ENCODE measurements at regions not wholly inside any gene's neighbourhood (a gene's known extent, or its start where the extent isn't known, plus 50 kb on each side); places are given as distances from the start of the nearest gene placed in this dataset.

DNA sequence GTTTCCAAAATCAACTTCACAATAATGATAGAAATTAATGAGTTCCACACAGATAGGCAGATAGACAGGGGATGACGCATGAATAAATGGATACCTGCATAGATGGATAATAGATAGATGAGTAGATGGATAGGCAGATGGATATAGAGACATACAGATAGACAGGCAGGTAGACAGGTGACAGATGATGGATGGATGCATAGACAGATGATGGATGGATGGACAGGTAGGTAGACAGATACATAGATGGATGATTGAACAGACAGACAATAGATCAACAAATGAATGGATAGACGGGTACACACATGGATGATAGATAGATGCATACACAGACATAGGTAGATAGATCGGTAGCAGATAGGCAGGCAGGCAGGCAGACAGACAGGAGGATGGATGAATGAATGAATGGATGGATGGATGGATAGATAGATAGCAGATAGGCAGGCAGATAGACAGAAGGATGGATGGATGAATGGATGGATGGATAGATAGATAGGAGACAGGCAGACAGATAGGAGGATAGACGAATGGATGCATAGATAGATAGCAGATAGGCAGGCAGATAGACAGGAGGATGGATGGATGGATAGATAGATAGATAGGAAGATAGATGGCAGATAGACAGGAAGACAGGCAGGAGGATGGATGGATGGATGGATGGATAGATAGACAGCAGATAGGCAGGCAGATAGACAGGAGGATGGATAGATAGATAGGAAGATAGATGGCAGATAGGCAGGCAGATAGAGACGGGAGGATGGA is 142.5 kb downstream of the RBFOX3 start:
- TF ChIP-seq GATA2 (IDR thresholded peaks at IDR 0.05; ENCODE audit: low read depth, low read length), result no peak
- TF ChIP-seq GATA3 (IDR thresholded peaks at IDR 0.05; ENCODE audit: low read depth, low read length), result no peak

GRCh38 chr17:79466562-79467350 is 144.1 kb downstream of the RBFOX3 start:
- TF ChIP-seq GATA3 (IDR thresholded peaks at IDR 0.05; ENCODE audit: low read depth, low read length), result no peak
- no peak for TF ChIP-seq GATA2 (IDR thresholded peaks at IDR 0.05; ENCODE audit: low read depth, low read length)

DNA sequence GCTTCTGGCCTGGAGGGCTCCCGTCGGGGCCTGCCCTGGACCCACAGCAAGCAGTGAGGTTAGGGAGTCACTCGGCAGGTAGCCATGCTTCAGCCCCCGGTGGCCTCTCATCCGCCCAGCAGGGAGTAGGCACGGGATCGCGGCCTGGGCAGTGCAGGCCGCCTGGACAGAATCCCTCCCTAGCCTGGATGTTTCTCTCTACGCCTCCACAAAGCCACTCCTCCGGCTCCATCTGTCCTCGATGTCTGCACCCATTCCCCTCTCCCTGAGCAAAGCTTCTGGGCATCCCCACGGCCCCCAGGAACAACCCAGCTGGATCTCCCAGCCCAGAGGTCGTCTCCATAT is 145.2 kb downstream of the RBFOX3 start:
- TF ChIP-seq GATA3 (IDR thresholded peaks at IDR 0.05; ENCODE audit: low read depth, low read length) (no peak), GATA2 (IDR thresholded peaks at IDR 0.05; ENCODE audit: low read depth, low read length) (no peak)

DNA sequence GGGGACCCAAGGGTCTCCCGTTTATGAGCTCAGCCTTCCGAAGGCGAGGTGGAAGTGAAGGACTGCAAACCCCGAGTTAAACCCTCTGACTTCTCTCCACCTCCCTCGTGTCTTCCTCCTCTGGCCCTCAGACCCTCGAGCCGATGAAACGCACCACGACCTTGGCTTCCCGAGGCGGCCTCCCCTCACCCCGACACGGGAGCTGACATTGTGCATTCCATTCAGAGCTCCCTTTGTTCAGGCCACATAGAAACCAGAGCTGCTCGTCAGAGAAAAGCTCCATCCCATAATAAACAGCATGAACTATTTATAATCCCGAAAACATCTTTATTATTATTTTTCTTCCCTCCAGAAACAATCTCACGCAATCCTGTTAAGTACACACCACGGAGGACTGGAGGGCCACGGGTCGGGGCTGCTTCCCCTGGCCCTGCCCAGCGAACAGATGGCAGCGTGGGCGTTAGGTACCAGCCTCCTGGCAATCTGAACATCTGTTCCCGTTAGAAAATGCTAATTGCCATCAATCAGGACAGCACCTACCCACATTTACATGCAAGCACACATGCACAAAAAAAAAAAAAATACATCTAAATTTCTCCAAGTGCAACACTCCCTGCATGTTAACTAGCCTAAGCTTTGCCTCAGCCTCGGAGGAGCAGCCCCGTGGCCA is 145.7 kb downstream of the RBFOX3 start:
- TF ChIP-seq GATA2 (IDR thresholded peaks at IDR 0.05; ENCODE audit: low read depth, low read length) (no peak), GATA3 (IDR thresholded peaks at IDR 0.05; ENCODE audit: low read depth, low read length) (no peak)

DNA sequence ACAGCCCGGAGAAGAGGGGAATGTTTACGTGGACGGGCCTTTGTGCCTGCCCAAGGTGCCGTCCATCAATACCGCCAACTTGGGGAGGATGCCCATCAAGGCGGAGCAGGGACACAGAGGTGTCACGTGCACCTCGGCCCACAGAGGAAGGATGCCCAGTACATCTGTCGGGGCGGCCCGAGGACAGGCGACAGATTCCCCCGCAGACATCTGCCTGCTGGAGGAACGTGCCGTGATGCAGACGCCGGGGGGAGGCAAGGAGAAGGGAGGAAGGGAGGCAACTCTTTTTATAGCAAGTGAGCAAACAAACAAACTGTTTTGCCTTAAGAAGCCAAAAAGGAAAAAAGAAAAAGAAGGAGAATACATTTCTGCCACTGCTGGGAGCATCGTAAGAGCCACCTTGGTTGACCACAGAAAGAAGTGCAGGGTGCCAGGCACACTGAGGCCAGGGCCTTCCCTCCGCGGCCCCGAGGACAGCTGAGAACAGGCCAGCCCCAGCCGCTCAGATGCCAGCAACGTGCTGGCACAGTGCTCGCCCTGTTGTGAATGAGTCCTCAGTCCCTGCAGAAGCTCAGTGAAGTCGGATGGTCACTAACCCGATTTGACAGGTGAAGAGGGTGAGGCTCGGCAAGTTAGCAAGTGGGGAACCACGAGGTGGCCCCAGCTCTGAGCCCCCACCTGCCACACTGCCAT is 146.4 kb downstream of the RBFOX3 start:
- TF ChIP-seq GATA3 (IDR thresholded peaks at IDR 0.05; ENCODE audit: low read depth, low read length), result no peak
- no peak for TF ChIP-seq GATA2 (IDR thresholded peaks at IDR 0.05; ENCODE audit: low read depth, low read length)

DNA sequence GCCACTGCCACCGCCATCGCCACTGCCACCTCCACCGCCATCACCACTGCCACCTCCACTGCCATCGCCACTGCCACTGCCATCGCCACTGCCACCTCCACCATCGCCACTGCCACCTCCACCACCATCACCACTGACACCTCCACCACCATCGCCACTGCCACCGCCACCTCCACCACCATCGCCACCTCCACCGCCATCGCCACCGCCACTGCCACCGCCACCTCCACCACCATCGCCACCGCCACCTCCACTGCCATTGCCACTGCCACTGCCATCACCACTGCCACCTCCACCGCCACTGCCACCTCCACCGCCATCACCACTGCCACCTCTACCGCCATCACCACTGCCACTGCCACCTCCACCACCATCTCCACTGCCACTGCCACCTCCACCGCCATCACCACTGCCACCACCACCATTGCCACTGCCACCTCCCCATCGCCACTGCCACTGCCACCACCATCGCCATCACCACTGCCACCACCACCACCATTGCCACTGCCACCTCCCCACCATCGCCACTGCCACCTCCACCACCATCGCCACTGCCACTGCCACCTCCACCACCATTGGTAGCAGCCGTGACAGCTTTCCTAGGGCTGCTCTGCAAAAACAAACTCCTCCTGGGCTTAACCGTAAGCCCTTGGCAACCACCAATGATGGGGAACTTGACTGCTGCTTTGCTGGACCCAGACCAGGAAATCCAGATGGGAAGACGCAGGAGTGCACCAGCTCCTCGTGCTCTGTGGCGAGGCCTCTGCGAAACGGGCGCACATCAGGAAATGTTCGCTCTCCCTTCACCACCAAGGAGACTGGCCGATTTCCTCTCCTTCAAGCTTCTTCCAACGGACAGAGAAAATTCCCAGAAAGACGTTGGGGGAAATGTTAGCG is 147.2 kb downstream of the RBFOX3 start:
- TF ChIP-seq GATA2 (IDR thresholded peaks at IDR 0.05; ENCODE audit: low read depth, low read length), result no peak
- no peak for TF ChIP-seq GATA3 (IDR thresholded peaks at IDR 0.05; ENCODE audit: low read depth, low read length)

GRCh38 chr17:79461041-79461440 is 149.8 kb downstream of the RBFOX3 start:
- TF ChIP-seq GATA3 (IDR thresholded peaks at IDR 0.05; ENCODE audit: low read depth, low read length) (no peak), GATA2 (IDR thresholded peaks at IDR 0.05; ENCODE audit: low read depth, low read length) (no peak)

DNA sequence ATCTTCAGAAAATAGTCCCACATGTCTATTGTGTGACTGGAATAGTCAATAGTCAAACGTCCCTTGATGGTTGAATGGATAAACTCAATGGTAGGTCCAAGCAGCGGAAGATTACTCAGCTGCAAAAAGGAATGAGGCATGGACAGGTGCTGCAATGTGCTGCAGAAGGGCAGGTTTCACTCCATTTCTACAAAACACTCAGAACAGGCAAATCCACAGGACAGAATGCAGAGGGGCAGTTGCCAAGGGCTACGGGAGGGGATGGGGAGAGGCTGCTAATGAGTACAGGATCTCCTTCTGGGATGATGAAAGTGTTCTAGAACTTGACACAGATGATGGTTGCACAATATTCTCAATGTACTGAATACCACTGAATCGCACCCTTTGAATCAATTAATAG is 151.0 kb downstream of the RBFOX3 start:
- TF ChIP-seq GATA2 (IDR thresholded peaks at IDR 0.05; ENCODE audit: low read depth, low read length) (no peak), GATA3 (IDR thresholded peaks at IDR 0.05; ENCODE audit: low read depth, low read length) (no peak)

- TF ChIP-seq GATA2 (IDR thresholded peaks at IDR 0.05; ENCODE audit: low read depth, low read length) (no peak), GATA3 (IDR thresholded peaks at IDR 0.05; ENCODE audit: low read depth, low read length) (no peak)
Observed at GRCh38 chr17:79459003-79459655, 151.7 kb downstream of the RBFOX3 start.

DNA sequence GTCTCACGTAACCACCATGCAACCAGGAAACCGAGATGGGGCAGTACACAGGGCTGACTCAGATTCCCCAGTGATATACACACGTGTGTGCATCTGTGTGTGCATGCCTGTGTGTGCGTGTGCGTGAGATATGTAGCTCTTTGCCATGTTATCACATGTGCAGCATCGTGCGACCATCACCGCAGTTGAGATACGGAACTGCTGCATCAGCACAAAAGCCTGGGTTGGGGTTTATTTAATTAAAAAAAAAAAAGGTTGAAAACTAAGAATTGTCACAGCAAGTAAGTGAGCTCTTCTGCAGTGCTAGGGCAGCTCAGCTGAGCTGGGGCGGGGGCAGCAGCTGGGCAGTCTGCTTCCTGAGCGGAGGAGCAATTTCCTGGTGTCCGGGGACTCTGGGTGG is 152.5 kb downstream of the RBFOX3 start:
- TF ChIP-seq GATA3 (IDR thresholded peaks at IDR 0.05; ENCODE audit: low read depth, low read length), result no peak
- no peak for TF ChIP-seq GATA2 (IDR thresholded peaks at IDR 0.05; ENCODE audit: low read depth, low read length)

DNA sequence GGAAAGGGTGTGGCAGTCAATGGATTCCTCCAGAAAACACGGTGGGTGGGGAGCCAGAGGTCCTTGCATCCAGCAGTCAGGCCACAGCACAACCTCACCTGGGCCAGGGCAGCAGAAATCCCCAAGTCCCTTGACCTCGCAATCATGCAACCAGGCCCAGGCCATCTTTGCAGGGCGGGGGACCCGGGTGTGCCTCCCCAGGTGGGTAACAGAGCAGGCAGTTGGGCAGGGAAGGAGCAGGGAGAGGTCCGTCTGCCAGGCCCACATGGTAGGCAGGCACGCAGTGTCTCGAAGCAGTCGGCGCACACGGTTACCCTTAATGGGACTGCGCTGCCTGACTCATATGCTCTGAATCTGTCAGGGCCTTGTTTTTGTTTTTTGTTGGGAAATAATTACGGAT is 153.0 kb downstream of the RBFOX3 start:
- TF ChIP-seq GATA3 (IDR thresholded peaks at IDR 0.05; ENCODE audit: low read depth, low read length), result no peak
- no peak for TF ChIP-seq GATA2 (IDR thresholded peaks at IDR 0.05; ENCODE audit: low read depth, low read length)

GRCh38 chr17:79457376-79457775 is 153.5 kb downstream of the RBFOX3 start:
- no peak for TF ChIP-seq GATA2 (IDR thresholded peaks at IDR 0.05; ENCODE audit: low read depth, low read length)
- TF ChIP-seq GATA3 (IDR thresholded peaks at IDR 0.05; ENCODE audit: low read depth, low read length), result no peak

GRCh38 chr17:79455636-79456035 is 155.2 kb downstream of the RBFOX3 start:
- no peak for TF ChIP-seq GATA3 (IDR thresholded peaks at IDR 0.05; ENCODE audit: low read depth, low read length)

All from SH-SY5Y (cell line).